GM12875 (cell line): ENCODE measurements at regions not wholly inside any gene's neighbourhood (a gene's known extent, or its start where the extent isn't known, plus 50 kb on each side); places are given as distances from the start of the nearest gene placed in this dataset.

Experiments used
- H3K4me3 ChIP-seq: one replicate; pipeline ENCODE4 v1.5.1; 2011; ENCODE audit warnings: low read depth, low read length, control low read depth
- TF ChIP-seq, protein P1 (sequence below): IDR thresholded peaks from 2 replicates; pipeline ENCODE4 v1.5.1; 2011; ENCODE audit warnings: low read depth, mild to moderate bottlenecking, control low read depth, inconsistent platforms, low read length, moderate library complexity, borderline replicate concordance; ENCODE audit not compliant: insufficient read depth

- H3K4me3 ChIP-seq, result no peak overlapping the region
- TF ChIP-seq, protein P1, sequence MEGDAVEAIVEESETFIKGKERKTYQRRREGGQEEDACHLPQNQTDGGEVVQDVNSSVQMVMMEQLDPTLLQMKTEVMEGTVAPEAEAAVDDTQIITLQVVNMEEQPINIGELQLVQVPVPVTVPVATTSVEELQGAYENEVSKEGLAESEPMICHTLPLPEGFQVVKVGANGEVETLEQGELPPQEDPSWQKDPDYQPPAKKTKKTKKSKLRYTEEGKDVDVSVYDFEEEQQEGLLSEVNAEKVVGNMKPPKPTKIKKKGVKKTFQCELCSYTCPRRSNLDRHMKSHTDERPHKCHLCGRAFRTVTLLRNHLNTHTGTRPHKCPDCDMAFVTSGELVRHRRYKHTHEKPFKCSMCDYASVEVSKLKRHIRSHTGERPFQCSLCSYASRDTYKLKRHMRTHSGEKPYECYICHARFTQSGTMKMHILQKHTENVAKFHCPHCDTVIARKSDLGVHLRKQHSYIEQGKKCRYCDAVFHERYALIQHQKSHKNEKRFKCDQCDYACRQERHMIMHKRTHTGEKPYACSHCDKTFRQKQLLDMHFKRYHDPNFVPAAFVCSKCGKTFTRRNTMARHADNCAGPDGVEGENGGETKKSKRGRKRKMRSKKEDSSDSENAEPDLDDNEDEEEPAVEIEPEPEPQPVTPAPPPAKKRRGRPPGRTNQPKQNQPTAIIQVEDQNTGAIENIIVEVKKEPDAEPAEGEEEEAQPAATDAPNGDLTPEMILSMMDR, result no peak
These were observed 77.3 kb downstream of the CPN2 start for GRCh38 chr3:194273743-194274310.

DNA sequence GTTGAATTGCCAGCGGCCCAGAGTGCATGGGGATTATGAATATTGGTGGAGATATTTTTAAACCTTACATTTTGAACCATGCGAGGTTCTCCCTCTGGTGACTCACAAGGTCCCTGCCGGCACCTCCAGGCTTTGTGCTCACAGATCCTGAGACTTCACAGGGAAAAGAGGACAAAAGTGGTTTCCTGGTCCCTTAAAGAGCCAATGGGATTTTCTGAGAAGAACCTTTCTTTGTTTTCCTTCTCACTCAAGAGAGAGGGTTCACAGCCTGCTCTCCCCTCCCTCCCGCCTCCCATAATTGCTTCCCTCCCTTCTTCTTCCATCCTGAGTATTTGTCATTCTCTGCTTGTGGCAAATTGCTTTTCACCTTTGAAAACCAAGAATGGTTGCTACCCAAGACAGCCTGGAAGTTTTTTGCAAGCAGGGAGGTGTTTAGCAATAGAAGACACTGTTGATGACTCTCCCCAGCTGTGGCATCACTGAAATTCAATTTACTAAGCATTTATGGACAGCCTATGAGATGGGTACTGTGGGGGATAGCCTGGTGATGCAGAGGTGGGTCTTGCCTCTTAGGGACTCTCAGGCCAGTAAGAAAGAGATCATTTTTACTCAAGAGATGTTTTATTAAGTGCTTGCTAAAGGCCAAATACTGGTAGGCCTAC, 76.6 kb downstream of the CPN2 start:
- TF ChIP-seq, protein P1, result no peak
- H3K4me3 ChIP-seq, result no peak overlapping the region

GRCh38 chr3:194275291-194275690, 75.8 kb downstream of the CPN2 start:
- H3K4me3 ChIP-seq, result no peak overlapping the region
- TF ChIP-seq, protein P1, result no peak

DNA sequence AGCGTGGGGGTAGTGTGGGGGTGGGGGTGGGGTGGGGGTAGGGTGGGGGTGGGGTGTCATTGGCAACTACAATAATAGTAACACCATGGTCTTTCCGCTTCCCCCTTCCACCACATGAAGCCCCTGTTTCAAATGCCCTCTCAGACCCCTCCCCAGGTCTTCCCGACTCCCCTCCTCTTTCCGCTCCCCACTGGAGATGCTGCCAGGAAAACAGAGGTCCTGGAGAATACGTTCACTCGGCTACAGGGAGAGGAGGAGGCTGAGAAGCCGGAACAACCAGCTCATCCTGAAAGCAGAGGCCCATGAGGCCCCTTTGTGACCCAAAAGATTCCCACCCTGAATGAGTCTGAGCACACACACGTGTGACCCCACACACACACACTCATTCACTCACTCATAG, 75.4 kb downstream of the CPN2 start:
- TF ChIP-seq, protein P1, result no peak
- H3K4me3 ChIP-seq, result no peak overlapping the region

- H3K4me3 ChIP-seq, result no peak overlapping the region
- TF ChIP-seq, protein P1, result no peak
These were observed 74.4 kb downstream of the CPN2 start for GRCh38 chr3:194276768-194277103.

- H3K4me3 ChIP-seq, result no peak overlapping the region
- TF ChIP-seq, protein P1, result no peak
These were observed 73.9 kb downstream of the CPN2 start for GRCh38 chr3:194277104-194277785.

DNA sequence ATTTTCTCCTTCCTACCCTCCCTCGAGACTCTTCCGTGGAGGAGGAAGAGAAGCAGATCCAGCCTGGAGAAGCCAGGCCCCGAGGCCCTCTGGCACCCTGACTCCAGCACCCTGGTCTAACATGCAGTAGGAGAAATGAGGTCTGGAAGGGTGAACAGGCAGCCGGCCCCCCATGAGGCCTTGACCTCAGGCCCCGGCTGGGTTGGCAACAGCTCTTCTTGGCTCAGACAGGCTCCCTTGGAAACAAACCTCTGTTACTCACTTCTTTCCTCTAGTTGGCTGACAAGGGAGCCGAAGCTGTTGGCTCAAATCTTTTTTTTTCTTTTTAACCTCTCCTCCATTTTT, 73.4 kb downstream of the CPN2 start:
- H3K4me3 ChIP-seq, result no peak overlapping the region
- TF ChIP-seq, protein P1, result no peak
